Upper lobe of left lung (tissue), 6 donors: ENCODE measurements at regions not wholly inside any gene's neighbourhood (a gene's known extent, or its start where the extent isn't known, plus 50 kb on each side); places are given as distances from the start of the nearest gene placed in this dataset.
A peak's percentile ranks its signal among the peaks of the same experiment; 100 is the strongest.

ENCODE experiments used
- ATAC-seq, 2 donors: fragments of 200-7000 bp; cut with Tn5 transposase; one replicate each; pipeline ENCODE4 v1.9.1; 2022; ENCODE audit warnings: mild to moderate bottlenecking in 2 of 2, moderate library complexity in 2 of 2; ENCODE audit not compliant: low FRiP score in 2 of 2
- DNase-seq, 2 donors: peaks; one replicate each; pipeline ENCODE4 v3.0.0-alpha.2; 2019 to 2020
- H3K27ac ChIP-seq, 4 donors: fragments of 200-600 bp; sonication (generic); one replicate each; pipeline ENCODE4 v1.5.1; 2016 to 2019
- H3K27me3 ChIP-seq, 4 donors: fragments of 200-600 bp; sonication (generic); one replicate each; pipeline ENCODE4 v1.5.1; 2017 to 2019
- H3K36me3 ChIP-seq, 4 donors: fragments of 200-600 bp; sonication (generic); one replicate each; pipeline ENCODE4 v1.5.1; 2016 to 2019
- H3K4me1 ChIP-seq, 4 donors: fragments of 200-600 bp; sonication (generic); one replicate each; pipeline ENCODE4 v1.5.1; 2018 to 2019
- H3K4me3 ChIP-seq, 4 donors: fragments of 200-600 bp; sonication (generic); one replicate each; pipeline ENCODE4 v1.5.1; 2017 to 2019; ENCODE audit warnings: mild to moderate bottlenecking in 2 of 4, moderate library complexity in 1 of 4
- H3K9me3 ChIP-seq, 4 donors: fragments of 200-600 bp; sonication (generic); one replicate each; pipeline ENCODE4 v1.5.1; 2018 to 2019
- EP300 ChIP-seq, 4 donors: sonication (generic); formaldehyde crosslinking; IDR thresholded peaks; one replicate each; pipeline ENCODE4 v1.5.1; 2017; ENCODE audit warnings: antibody characterized with exemption in 4 of 4, control low read depth in 2 of 4
- POLR2A ChIP-seq, 4 donors: fragments of 450-650 bp; IDR thresholded peaks; one replicate each; pipeline ENCODE4 v1.5.1; 2016 to 2017; ENCODE audit warnings: antibody characterized with exemption in 4 of 4, mild to moderate bottlenecking in 2 of 4
- POLR2AphosphoS5 ChIP-seq, 2 donors: sonication (generic); formaldehyde crosslinking; IDR thresholded peaks; one replicate each; pipeline ENCODE4 v1.5.1; 2017; ENCODE audit warnings: antibody characterized with exemption in 2 of 2
- WGBS, 2 donors: methylation state at CpG; one replicate each; pipeline ENCODE4 v1.1.5; 2017 to 2018; 5-methylcytosine and 5-hydroxymethylcytosine counted together
- TF ChIP-seq, protein P1 (sequence below), 6 experiments: fragments of 450-650 bp in 4 of 6; fragments of 200-600 bp in 2 of 6; sonication (generic) in 2 of 6; IDR thresholded peaks; one replicate each; pipeline ENCODE4 v1.5.1; 2016 to 2019; ENCODE audit warnings: antibody characterized with exemption in 6 of 6
- donor health status: DM: no; HTN: no; CAD: no; lungs with moderate emphysema.
- donor health status: DM: no; HTN: yes; CAD: no; lungs with severe emphysema.

DNA sequence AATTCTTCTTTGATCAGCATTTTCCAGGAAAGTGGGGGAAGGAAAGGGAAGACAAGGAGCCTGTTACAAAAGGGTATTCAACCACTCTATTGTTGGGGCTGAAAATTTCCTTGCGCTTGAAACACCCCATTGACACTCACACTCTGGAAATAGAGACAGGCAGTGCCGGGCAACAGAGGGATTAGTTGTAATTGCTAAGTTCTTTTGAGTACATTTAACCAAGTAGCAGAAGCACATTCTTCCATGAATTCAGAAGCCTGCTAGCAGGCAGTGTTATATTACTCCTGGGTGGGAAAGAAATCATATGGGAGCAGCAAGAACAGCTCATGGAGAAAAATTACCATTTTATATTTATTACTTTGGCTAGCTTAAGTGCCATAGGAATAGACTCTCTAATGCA is 745.5 kb downstream of the C6orf118 start:
- ATAC-seq (no peak), DNase-seq (no peak)
- Histone ChIP-seq H3K9me3 (peaks cover 0 to 18% (median 7%) of the 10 kb centered on the region in 4 donors), H3K4me3 (no peak overlapping the region), H3K27ac (no peak overlapping the region), H3K36me3 (no peaks in the 10 kb centered on the region), H3K27me3 (no peaks in the 10 kb centered on the region), H3K4me1 (no peaks in the 10 kb centered on the region)
- TF ChIP-seq POLR2A (IDR thresholded peaks at IDR 0.05) (no peak), POLR2AphosphoS5 (IDR thresholded peaks at IDR 0.05) (no peak), EP300 (IDR thresholded peaks at IDR 0.05) (no peak)
- TF ChIP-seq, protein P1, sequence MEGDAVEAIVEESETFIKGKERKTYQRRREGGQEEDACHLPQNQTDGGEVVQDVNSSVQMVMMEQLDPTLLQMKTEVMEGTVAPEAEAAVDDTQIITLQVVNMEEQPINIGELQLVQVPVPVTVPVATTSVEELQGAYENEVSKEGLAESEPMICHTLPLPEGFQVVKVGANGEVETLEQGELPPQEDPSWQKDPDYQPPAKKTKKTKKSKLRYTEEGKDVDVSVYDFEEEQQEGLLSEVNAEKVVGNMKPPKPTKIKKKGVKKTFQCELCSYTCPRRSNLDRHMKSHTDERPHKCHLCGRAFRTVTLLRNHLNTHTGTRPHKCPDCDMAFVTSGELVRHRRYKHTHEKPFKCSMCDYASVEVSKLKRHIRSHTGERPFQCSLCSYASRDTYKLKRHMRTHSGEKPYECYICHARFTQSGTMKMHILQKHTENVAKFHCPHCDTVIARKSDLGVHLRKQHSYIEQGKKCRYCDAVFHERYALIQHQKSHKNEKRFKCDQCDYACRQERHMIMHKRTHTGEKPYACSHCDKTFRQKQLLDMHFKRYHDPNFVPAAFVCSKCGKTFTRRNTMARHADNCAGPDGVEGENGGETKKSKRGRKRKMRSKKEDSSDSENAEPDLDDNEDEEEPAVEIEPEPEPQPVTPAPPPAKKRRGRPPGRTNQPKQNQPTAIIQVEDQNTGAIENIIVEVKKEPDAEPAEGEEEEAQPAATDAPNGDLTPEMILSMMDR (IDR thresholded peaks at IDR 0.05): no peak
- WGBS, 2 donors: 80 to 96% methylated on average over 2 of the region's 2 CpGs

DNA sequence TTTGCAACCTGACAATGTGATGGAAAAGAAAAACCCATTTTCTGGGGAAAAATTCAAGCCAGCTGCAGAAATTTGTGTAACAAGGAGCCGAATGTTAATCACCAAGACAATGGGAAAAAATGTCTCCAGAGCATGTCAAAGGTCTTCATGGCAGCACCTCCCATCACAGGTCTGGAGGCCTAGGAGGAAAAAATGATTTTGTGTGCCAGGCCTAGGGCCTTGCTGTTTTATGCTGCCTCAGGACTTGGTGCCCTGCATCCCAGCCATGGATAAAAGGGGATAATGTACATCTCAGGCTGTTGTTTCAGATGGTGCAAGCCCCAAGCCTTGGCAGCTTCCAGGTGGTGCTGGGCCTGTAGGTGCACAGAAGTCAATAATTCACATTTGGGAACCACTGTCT is 747.7 kb downstream of the C6orf118 start:
- Histone ChIP-seq H3K27me3 (no peaks in the 10 kb centered on the region), H3K27ac (no peak overlapping the region), H3K9me3 (peaks cover 0 to 18% (median 7%) of the 10 kb centered on the region in 4 donors), H3K36me3 (no peaks in the 10 kb centered on the region), H3K4me3 (no peak overlapping the region), H3K4me1 (no peaks in the 10 kb centered on the region)
- TF ChIP-seq POLR2AphosphoS5 (IDR thresholded peaks at IDR 0.05) (no peak), POLR2A (IDR thresholded peaks at IDR 0.05) (no peak), EP300 (IDR thresholded peaks at IDR 0.05) (no peak)
- TF ChIP-seq, protein P1 (IDR thresholded peaks at IDR 0.05): no peak
- ATAC-seq: no peak
- 79 to 82% methylated on average over 1 of the region's 1 CpG for WGBS, 2 donors
- DNase-seq: no peak

DNA sequence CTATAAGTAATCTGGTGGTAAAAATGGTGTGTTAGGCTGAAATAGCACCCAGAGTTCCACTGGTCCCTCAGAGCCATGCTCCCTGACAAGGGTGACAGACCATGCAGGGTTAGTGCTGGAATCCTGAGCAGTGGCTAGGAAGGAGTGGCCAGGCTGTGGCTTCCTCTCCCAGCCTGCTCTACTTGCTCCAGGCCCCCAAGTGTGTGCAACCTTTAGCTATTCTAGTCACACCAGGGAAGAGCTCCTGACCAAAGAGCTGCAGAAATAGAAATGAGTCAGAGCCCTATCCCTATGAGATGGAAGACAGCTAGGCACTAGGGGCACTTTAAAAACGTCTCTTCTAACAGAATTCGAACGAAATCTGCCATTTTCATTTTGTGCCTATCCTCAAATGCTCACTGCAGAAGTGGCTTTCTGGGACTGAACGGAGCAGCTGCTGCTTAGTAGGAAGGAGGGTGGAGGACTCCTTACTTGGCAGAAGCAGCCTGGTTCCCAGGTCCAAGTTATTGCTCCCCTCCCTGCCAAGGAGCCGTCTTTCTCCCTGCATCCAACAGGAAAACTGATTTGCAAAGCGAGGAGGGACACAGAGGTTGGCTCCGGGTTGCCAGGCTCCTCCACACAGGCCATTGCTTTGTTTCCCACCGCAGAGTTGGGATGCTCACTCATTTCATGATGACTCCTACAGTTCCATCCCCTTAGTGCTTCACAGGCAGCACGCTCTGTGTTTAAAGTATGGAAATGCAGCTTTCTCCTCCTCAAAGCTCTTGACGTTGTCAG is 754.5 kb downstream of the C6orf118 start:
- ATAC-seq (peak in 1 of 2 donors; percentile 21), DNase-seq (no peak)
- no peaks in the 10 kb centered on the region for H3K27me3 ChIP-seq
- no peaks in the 10 kb centered on the region for H3K9me3 ChIP-seq
- no peak overlapping the region for H3K27ac ChIP-seq
- 84 to 87% methylated on average over 10 of the region's 10 CpGs for WGBS, 2 donors
- no peak for TF ChIP-seq POLR2A (IDR thresholded peaks at IDR 0.05)
- TF ChIP-seq EP300 (IDR thresholded peaks at IDR 0.05): no peak
- TF ChIP-seq, protein P1 (IDR thresholded peaks at IDR 0.05): no peak
- no peak for TF ChIP-seq POLR2AphosphoS5 (IDR thresholded peaks at IDR 0.05)
- H3K4me3 ChIP-seq: no peak overlapping the region
- no peaks in the 10 kb centered on the region for H3K36me3 ChIP-seq
- H3K4me1 ChIP-seq: no peaks in the 10 kb centered on the region

DNA sequence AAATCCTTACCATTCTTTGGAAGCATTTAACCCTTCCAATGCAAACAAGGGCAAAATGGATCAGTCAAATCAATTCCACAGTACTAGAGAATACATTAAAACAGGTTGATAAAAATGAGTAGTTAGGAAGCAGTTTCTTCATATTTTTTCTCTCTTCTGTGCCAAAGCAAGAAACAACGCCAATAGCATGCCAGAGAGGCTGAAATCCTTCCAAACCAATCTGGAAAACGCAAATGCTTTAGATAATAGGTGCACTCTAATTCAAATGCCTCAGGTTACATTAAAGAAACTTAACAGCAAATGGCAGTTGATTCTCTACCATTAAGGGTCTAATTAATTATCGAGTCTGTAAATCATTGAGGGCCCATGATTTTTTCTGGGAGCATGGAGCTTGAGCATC is 755.2 kb downstream of the C6orf118 start:
- no peak for DNase-seq
- Histone ChIP-seq H3K4me1 (no peaks in the 10 kb centered on the region), H3K27me3 (no peaks in the 10 kb centered on the region), H3K27ac (no peak overlapping the region), H3K4me3 (no peak overlapping the region), H3K36me3 (no peaks in the 10 kb centered on the region), H3K9me3 (no peaks in the 10 kb centered on the region)
- ATAC-seq: no peak
- 78 to 83% methylated on average over 3 of the region's 3 CpGs for WGBS, 2 donors
- no peak for TF ChIP-seq POLR2AphosphoS5 (IDR thresholded peaks at IDR 0.05)
- TF ChIP-seq EP300 (IDR thresholded peaks at IDR 0.05): no peak
- TF ChIP-seq POLR2A (IDR thresholded peaks at IDR 0.05): no peak
- TF ChIP-seq, protein P1 (IDR thresholded peaks at IDR 0.05): no peak

DNA sequence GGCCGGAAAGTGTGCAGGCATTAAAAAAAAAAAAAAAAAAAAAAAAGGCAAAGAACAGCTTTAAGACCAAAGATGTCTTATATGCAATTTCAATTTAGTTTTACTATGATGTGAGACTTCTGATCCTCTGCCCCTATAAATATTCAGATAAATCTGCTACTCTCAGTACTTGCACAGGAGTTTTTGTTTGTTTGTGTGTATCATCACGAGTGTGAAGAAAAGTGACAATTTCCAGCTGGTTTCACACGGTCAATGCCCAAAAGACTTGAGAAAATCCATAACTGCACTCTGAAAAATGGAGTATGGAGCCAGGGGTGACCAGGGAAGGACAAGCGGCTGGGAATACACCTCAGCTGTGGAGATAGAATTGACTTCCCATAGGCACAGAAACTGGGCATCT is 757.7 kb downstream of the C6orf118 start:
- TF ChIP-seq, protein P1 (IDR thresholded peaks at IDR 0.05): no peak
- no peak for TF ChIP-seq EP300 (IDR thresholded peaks at IDR 0.05)
- no peak for TF ChIP-seq POLR2A (IDR thresholded peaks at IDR 0.05)
- TF ChIP-seq POLR2AphosphoS5 (IDR thresholded peaks at IDR 0.05): no peak
- DNase-seq: no peak
- Histone ChIP-seq H3K9me3 (no peaks in the 10 kb centered on the region), H3K27ac (no peak overlapping the region), H3K36me3 (no peaks in the 10 kb centered on the region), H3K4me1 (no peaks in the 10 kb centered on the region), H3K4me3 (no peak overlapping the region), H3K27me3 (no peaks in the 10 kb centered on the region)
- ATAC-seq: no peak
- 77 to 81% methylated on average over 4 of the region's 4 CpGs for WGBS, 2 donors
